KMS-11 (cell line): ENCODE measurements at regions not wholly inside any gene's neighbourhood (a gene's known extent, or its start where the extent isn't known, plus 50 kb on each side); places are given as distances from the start of the nearest gene placed in this dataset.

Source experiments
- H2AFZ ChIP-seq: fragments of 200-600 bp; sonication (generic); 2 replicates; pipeline ENCODE4 v1.6.1; 2016; ENCODE audit warnings: antibody characterized with exemption, mixed run types, low read depth
- H3K27ac ChIP-seq: fragments of 200-600 bp; sonication (generic); 2 replicates; pipeline ENCODE4 v1.6.1; 2016; ENCODE audit warnings: mild to moderate bottlenecking, mixed run types
- H3K27me3 ChIP-seq: fragments of 200-600 bp; sonication (generic); 2 replicates; pipeline ENCODE4 v1.6.1; 2017; ENCODE audit warnings: mild to moderate bottlenecking, low read depth, mixed run types, moderate library complexity; ENCODE audit not compliant: insufficient read depth
- H3K36me3 ChIP-seq: fragments of 200-600 bp; sonication (generic); 2 replicates; pipeline ENCODE4 v1.6.1; 2017; ENCODE audit warnings: mild to moderate bottlenecking, mixed run types; ENCODE audit not compliant: insufficient read depth
- H3K4me1 ChIP-seq: fragments of 200-600 bp; sonication (generic); 2 replicates; pipeline ENCODE4 v1.6.1; 2016; ENCODE audit warnings: mild to moderate bottlenecking, low read depth, mixed run types; ENCODE audit not compliant: poor library complexity, severe bottlenecking
- H3K4me2 ChIP-seq: fragments of 200-600 bp; sonication (generic); 2 replicates; pipeline ENCODE4 v1.7.0; 2016; ENCODE audit warnings: mild to moderate bottlenecking, mixed run types
- H3K4me3 ChIP-seq: fragments of 200-600 bp; sonication (generic); IDR thresholded peaks from 2 replicates; pipeline ENCODE4 v1.6.1; 2017; ENCODE audit warnings: low read depth, low read length, mixed read lengths; ENCODE audit not compliant: insufficient read depth
- H3K79me2 ChIP-seq: fragments of 200-600 bp; sonication (generic); 2 replicates; pipeline ENCODE4 v1.6.1; 2016; ENCODE audit warnings: low read depth, mixed run types; ENCODE audit not compliant: insufficient read depth
- H3K9ac ChIP-seq: fragments of 200-600 bp; sonication (generic); 2 replicates; pipeline ENCODE4 v1.6.1; 2016; ENCODE audit warnings: mild to moderate bottlenecking, mixed run types
- H4K20me1 ChIP-seq: fragments of 200-600 bp; sonication (generic); 2 replicates; pipeline ENCODE4 v1.6.1; 2016; ENCODE audit warnings: mild to moderate bottlenecking, mixed run types; ENCODE audit not compliant: insufficient read depth
- CTCF ChIP-seq: fragments of 200-600 bp; sonication (generic); conservative IDR thresholded peaks from 2 replicates; pipeline ENCODE4 v1.6.1; 2017; ENCODE audit warnings: low read depth, mild to moderate bottlenecking, antibody characterized with exemption, low read length, moderate library complexity, mixed read lengths

- no peaks in the 10 kb centered on the region for H3K4me1 ChIP-seq
Measured at GRCh38 chr9:20271723-20272122, 350.6 kb downstream of the MLLT3 start.

GRCh38 chr9:20271096-20271495 lies 351.2 kb downstream of the MLLT3 start:
- no peak for TF ChIP-seq CTCF
- Histone ChIP-seq H3K36me3 (no peaks in the 10 kb centered on the region), H3K4me2 (no peak overlapping the region), H4K20me1 (no peaks in the 10 kb centered on the region), H3K27me3 (no peaks in the 10 kb centered on the region), H3K9ac (no peak overlapping the region), H2AFZ (no peak overlapping the region), H3K79me2 (no peaks in the 10 kb centered on the region), H3K4me1 (no peaks in the 10 kb centered on the region), H3K4me3 (no peak overlapping the region), H3K27ac (no peak overlapping the region)

More at GRCh38 chr9:20271723-20272122, 350.6 kb downstream of the MLLT3 start:
- TF ChIP-seq CTCF: no peak
- H2AFZ ChIP-seq: no peak overlapping the region
- no peaks in the 10 kb centered on the region for H3K79me2 ChIP-seq
- no peaks in the 10 kb centered on the region for H4K20me1 ChIP-seq
- H3K9ac ChIP-seq: no peak overlapping the region
- H3K36me3 ChIP-seq: no peaks in the 10 kb centered on the region
- no peak overlapping the region for H3K4me2 ChIP-seq
- H3K27ac ChIP-seq: no peak overlapping the region
- H3K4me3 ChIP-seq: no peak overlapping the region
- H3K27me3 ChIP-seq: no peaks in the 10 kb centered on the region

- Histone ChIP-seq H3K36me3 (no peaks in the 10 kb centered on the region), H3K27me3 (no peaks in the 10 kb centered on the region), H3K4me2 (no peak overlapping the region), H3K4me1 (no peaks in the 10 kb centered on the region), H2AFZ (no peak overlapping the region), H3K4me3 (no peak overlapping the region), H3K79me2 (no peaks in the 10 kb centered on the region), H3K9ac (no peak overlapping the region), H4K20me1 (no peaks in the 10 kb centered on the region), H3K27ac (no peak overlapping the region)
- no peak for TF ChIP-seq CTCF
Measured at GRCh38 chr9:20270161-20270560, 352.1 kb downstream of the MLLT3 start.

- H3K9ac ChIP-seq: no peak overlapping the region
- no peak overlapping the region for H2AFZ ChIP-seq
- H3K36me3 ChIP-seq: no peaks in the 10 kb centered on the region
- no peaks in the 10 kb centered on the region for H4K20me1 ChIP-seq
- no peak overlapping the region for H3K27ac ChIP-seq
- TF ChIP-seq CTCF: no peak
- no peaks in the 10 kb centered on the region for H3K27me3 ChIP-seq
- no peak overlapping the region for H3K4me3 ChIP-seq
- H3K4me1 ChIP-seq: no peaks in the 10 kb centered on the region
- H3K79me2 ChIP-seq: no peaks in the 10 kb centered on the region
- H3K4me2 ChIP-seq: no peak overlapping the region
Measured at GRCh38 chr9:20269620-20270019, 352.7 kb downstream of the MLLT3 start.
